ENCODE measurements at regions not wholly inside any gene's neighbourhood (a gene's known extent, or its start where the extent isn't known, plus 50 kb on each side); places are given as distances from the start of the nearest gene placed in this dataset.

DNA sequence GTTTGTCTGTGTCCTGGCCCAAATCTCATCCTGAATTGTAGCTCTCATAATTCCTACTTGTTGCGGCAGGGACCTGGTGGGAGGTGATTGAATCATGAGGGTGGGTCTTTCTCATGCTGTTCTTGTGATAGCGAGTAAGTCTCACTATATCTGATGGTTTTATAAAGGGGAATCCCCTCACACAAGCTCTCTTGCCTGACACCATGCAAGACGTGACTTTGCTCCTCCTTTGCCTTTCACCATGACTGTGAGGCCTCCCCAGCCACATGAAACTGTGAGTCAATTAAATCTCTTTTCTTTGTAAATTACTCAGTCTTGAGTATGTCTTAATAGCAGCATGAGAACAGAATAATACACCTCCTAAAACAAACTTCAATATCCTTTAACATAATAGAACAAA is 1065.6 kb downstream of the PLA2G4A start:
- TF ChIP-seq, protein P1, sequence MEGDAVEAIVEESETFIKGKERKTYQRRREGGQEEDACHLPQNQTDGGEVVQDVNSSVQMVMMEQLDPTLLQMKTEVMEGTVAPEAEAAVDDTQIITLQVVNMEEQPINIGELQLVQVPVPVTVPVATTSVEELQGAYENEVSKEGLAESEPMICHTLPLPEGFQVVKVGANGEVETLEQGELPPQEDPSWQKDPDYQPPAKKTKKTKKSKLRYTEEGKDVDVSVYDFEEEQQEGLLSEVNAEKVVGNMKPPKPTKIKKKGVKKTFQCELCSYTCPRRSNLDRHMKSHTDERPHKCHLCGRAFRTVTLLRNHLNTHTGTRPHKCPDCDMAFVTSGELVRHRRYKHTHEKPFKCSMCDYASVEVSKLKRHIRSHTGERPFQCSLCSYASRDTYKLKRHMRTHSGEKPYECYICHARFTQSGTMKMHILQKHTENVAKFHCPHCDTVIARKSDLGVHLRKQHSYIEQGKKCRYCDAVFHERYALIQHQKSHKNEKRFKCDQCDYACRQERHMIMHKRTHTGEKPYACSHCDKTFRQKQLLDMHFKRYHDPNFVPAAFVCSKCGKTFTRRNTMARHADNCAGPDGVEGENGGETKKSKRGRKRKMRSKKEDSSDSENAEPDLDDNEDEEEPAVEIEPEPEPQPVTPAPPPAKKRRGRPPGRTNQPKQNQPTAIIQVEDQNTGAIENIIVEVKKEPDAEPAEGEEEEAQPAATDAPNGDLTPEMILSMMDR (IDR thresholded peaks at IDR 0.05; ENCODE audit: low read length), result no peak
- TF ChIP-seq EZH2 (optimal IDR thresholded peaks at IDR 0.05; ENCODE audit: low read depth, low read length) (no peak), EZH2phosphoT487 (IDR thresholded peaks at IDR 0.05; ENCODE audit: low read length) (no peak)

Data from MM.1S (cell line).